ENCODE measurements at regions not wholly inside any gene's neighbourhood (a gene's known extent, or its start where the extent isn't known, plus 50 kb on each side); places are given as distances from the start of the nearest gene placed in this dataset.

DNA sequence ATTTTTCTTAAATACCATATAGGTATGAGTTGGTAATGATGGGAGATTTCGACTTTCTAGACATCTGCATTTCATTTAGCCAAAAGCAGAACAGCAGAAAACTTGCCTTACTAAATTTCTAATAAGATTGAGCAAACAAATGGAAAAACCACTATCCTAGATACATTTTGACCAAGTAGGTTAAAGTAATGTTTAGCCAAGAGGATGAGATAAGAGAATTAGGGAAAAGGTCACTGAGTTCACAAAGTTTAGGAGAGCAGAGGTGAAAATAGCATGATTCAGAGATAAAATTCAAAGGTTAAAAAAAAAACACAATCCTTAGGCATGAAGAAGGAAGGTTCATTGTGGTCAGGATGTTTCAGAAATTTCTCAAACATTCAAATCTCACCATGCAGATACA is 450.3 kb downstream of the CD83 start:
- TF ChIP-seq, protein P1, sequence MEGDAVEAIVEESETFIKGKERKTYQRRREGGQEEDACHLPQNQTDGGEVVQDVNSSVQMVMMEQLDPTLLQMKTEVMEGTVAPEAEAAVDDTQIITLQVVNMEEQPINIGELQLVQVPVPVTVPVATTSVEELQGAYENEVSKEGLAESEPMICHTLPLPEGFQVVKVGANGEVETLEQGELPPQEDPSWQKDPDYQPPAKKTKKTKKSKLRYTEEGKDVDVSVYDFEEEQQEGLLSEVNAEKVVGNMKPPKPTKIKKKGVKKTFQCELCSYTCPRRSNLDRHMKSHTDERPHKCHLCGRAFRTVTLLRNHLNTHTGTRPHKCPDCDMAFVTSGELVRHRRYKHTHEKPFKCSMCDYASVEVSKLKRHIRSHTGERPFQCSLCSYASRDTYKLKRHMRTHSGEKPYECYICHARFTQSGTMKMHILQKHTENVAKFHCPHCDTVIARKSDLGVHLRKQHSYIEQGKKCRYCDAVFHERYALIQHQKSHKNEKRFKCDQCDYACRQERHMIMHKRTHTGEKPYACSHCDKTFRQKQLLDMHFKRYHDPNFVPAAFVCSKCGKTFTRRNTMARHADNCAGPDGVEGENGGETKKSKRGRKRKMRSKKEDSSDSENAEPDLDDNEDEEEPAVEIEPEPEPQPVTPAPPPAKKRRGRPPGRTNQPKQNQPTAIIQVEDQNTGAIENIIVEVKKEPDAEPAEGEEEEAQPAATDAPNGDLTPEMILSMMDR (IDR thresholded peaks at IDR 0.05) = no peak
- TF ChIP-seq POLR2A (IDR thresholded peaks at IDR 0.05) = no peak
